ENCODE measurements at regions not wholly inside any gene's neighbourhood (a gene's known extent, or its start where the extent isn't known, plus 50 kb on each side); places are given as distances from the start of the nearest gene placed in this dataset.

GRCh38 chr2:183937220-183937619 lies 661.1 kb upstream of the ZNF804A start:
- TF ChIP-seq FOXA1 (IDR thresholded peaks at IDR 0.05) (no peak), TARDBP (IDR thresholded peaks at IDR 0.05) (no peak), ARNT (IDR thresholded peaks at IDR 0.05) (no peak), HDGF (IDR thresholded peaks at IDR 0.05; ENCODE audit: borderline replicate concordance) (no peak), NFRKB (IDR thresholded peaks at IDR 0.05) (no peak), ZNF384 (IDR thresholded peaks at IDR 0.05) (no peak), FOXM1 (IDR thresholded peaks at IDR 0.05; ENCODE audit: borderline replicate concordance) (no peak), ELF4 (IDR thresholded peaks at IDR 0.05) (no peak), CTBP1 (IDR thresholded peaks at IDR 0.05; ENCODE audit: borderline replicate concordance) (no peak), FOXK2 (IDR thresholded peaks at IDR 0.05) (no peak), L3MBTL2 (conservative IDR thresholded peaks at IDR 0.05) (no peak), BHLHE40 (IDR thresholded peaks at IDR 0.05; ENCODE audit: borderline replicate concordance) (no peak), SP1 (IDR thresholded peaks at IDR 0.05) (no peak)
- no peak for DNase-seq (ENCODE audit: extremely low spot score)
- ChIA-PET POLR2A (no interaction called here), CTCF (no interaction called here)

GRCh38 chr2:183946193-183946592 lies 652.1 kb upstream of the ZNF804A start:
- ChIA-PET POLR2A (no interaction called here), CTCF (no interaction called here)
- TF ChIP-seq L3MBTL2 (conservative IDR thresholded peaks at IDR 0.05), result no peak
- TF ChIP-seq SUZ12 (IDR thresholded peaks at IDR 0.05), result no peak
- no peak for TF ChIP-seq HDGF (IDR thresholded peaks at IDR 0.05; ENCODE audit: borderline replicate concordance)
- TF ChIP-seq BHLHE40 (IDR thresholded peaks at IDR 0.05; ENCODE audit: borderline replicate concordance), result no peak
- TF ChIP-seq ZNF384 (IDR thresholded peaks at IDR 0.05), result no peak
- no peak for TF ChIP-seq ARNT (IDR thresholded peaks at IDR 0.05)
- TF ChIP-seq ELF4 (IDR thresholded peaks at IDR 0.05), result no peak
- TF ChIP-seq PKNOX1 (IDR thresholded peaks at IDR 0.05), result no peak
- DNase-seq (ENCODE audit: extremely low spot score), result no peak

- POLR2A ChIA-PET, result no interaction called here
- CTCF ChIA-PET, result no interaction called here
- TF ChIP-seq FOXK2 (IDR thresholded peaks at IDR 0.05) (no peak), LEF1 (IDR thresholded peaks at IDR 0.05; ENCODE audit: borderline replicate concordance) (no peak), HDGF (IDR thresholded peaks at IDR 0.05; ENCODE audit: borderline replicate concordance) (no peak), ARNT (IDR thresholded peaks at IDR 0.05) (no peak), FOXA1 (IDR thresholded peaks at IDR 0.05) (no peak), FOXM1 (IDR thresholded peaks at IDR 0.05; ENCODE audit: borderline replicate concordance) (no peak), TARDBP (IDR thresholded peaks at IDR 0.05) (no peak), SUZ12 (IDR thresholded peaks at IDR 0.05) (no peak)
- no peak for DNase-seq (ENCODE audit: extremely low spot score)
These were observed 649.5 kb upstream of the ZNF804A start for GRCh38 chr2:183948861-183949260.

GRCh38 chr2:183950673-183951072 lies 647.7 kb upstream of the ZNF804A start:
- no peak for TF ChIP-seq SUZ12 (IDR thresholded peaks at IDR 0.05)
- TF ChIP-seq FOXA1 (IDR thresholded peaks at IDR 0.05), result no peak
- TF ChIP-seq FOXM1 (IDR thresholded peaks at IDR 0.05; ENCODE audit: borderline replicate concordance), result no peak
- TF ChIP-seq ARNT (IDR thresholded peaks at IDR 0.05), result no peak
- TF ChIP-seq CTBP1 (IDR thresholded peaks at IDR 0.05; ENCODE audit: borderline replicate concordance), result no peak
- no peak for TF ChIP-seq ZNF384 (IDR thresholded peaks at IDR 0.05)
- no peak for TF ChIP-seq LEF1 (IDR thresholded peaks at IDR 0.05; ENCODE audit: borderline replicate concordance)
- no peak for TF ChIP-seq SP1 (IDR thresholded peaks at IDR 0.05)
- no peak for TF ChIP-seq HDGF (IDR thresholded peaks at IDR 0.05; ENCODE audit: borderline replicate concordance)
- no peak for TF ChIP-seq ELF4 (IDR thresholded peaks at IDR 0.05)
- TF ChIP-seq L3MBTL2 (conservative IDR thresholded peaks at IDR 0.05), result no peak
- TF ChIP-seq TARDBP (IDR thresholded peaks at IDR 0.05), result no peak
- POLR2A ChIA-PET, result no interaction called here
- CTCF ChIA-PET, result no interaction called here
- DNase-seq (ENCODE audit: extremely low spot score), result no peak

GRCh38 chr2:183951630-183952029 lies 646.7 kb upstream of the ZNF804A start:
- TF ChIP-seq PKNOX1 (IDR thresholded peaks at IDR 0.05) (no peak), SP1 (IDR thresholded peaks at IDR 0.05) (no peak), NFRKB (IDR thresholded peaks at IDR 0.05) (no peak), FOXM1 (IDR thresholded peaks at IDR 0.05; ENCODE audit: borderline replicate concordance) (no peak), ARNT (IDR thresholded peaks at IDR 0.05) (no peak), ZNF384 (IDR thresholded peaks at IDR 0.05) (no peak), L3MBTL2 (conservative IDR thresholded peaks at IDR 0.05) (no peak), CTBP1 (IDR thresholded peaks at IDR 0.05; ENCODE audit: borderline replicate concordance) (no peak), HDGF (IDR thresholded peaks at IDR 0.05; ENCODE audit: borderline replicate concordance) (no peak), ELF4 (IDR thresholded peaks at IDR 0.05) (no peak), BHLHE40 (IDR thresholded peaks at IDR 0.05; ENCODE audit: borderline replicate concordance) (no peak), FOXA1 (IDR thresholded peaks at IDR 0.05) (no peak), LEF1 (IDR thresholded peaks at IDR 0.05; ENCODE audit: borderline replicate concordance) (no peak), SUZ12 (IDR thresholded peaks at IDR 0.05) (no peak), FOXK2 (IDR thresholded peaks at IDR 0.05) (no peak), TARDBP (IDR thresholded peaks at IDR 0.05) (no peak)
- POLR2A ChIA-PET, result no interaction called here
- DNase-seq (ENCODE audit: extremely low spot score), result no peak
- CTCF ChIA-PET, result no interaction called here

GRCh38 chr2:183952741-183953140 lies 645.6 kb upstream of the ZNF804A start:
- CTCF ChIA-PET, result no interaction called here
- TF ChIP-seq L3MBTL2 (conservative IDR thresholded peaks at IDR 0.05) (no peak), BHLHE40 (IDR thresholded peaks at IDR 0.05; ENCODE audit: borderline replicate concordance) (no peak), TARDBP (IDR thresholded peaks at IDR 0.05) (no peak), CTBP1 (IDR thresholded peaks at IDR 0.05; ENCODE audit: borderline replicate concordance) (no peak), LEF1 (IDR thresholded peaks at IDR 0.05; ENCODE audit: borderline replicate concordance) (no peak), NFRKB (IDR thresholded peaks at IDR 0.05) (no peak)
- no peak for DNase-seq (ENCODE audit: extremely low spot score)
- POLR2A ChIA-PET, result no interaction called here

- DNase-seq (ENCODE audit: extremely low spot score), result no peak
- ChIA-PET CTCF (no interaction called here), POLR2A (no interaction called here)
- TF ChIP-seq SUZ12 (IDR thresholded peaks at IDR 0.05), result no peak
- no peak for TF ChIP-seq CTBP1 (IDR thresholded peaks at IDR 0.05; ENCODE audit: borderline replicate concordance)
- TF ChIP-seq NFRKB (IDR thresholded peaks at IDR 0.05), result no peak
- no peak for TF ChIP-seq SP1 (IDR thresholded peaks at IDR 0.05)
These were observed 634.7 kb upstream of the ZNF804A start for GRCh38 chr2:183963609-183964008.
